ENCODE measurements at regions not wholly inside any gene's neighbourhood (a gene's known extent, or its start where the extent isn't known, plus 50 kb on each side); places are given as distances from the start of the nearest gene placed in this dataset.
A peak's percentile ranks its signal among the peaks of the same experiment; 100 is the strongest.

- H3K36me3 ChIP-seq: no peaks in the 10 kb centered on the region
- H3K4me1 ChIP-seq: peaks cover 0 to 9% of the 10 kb centered on the region in 2 donors
- H3K27ac ChIP-seq: peak overlapping the region in 1 of 2 donors; percentile 33
- H3K9me3 ChIP-seq: no peaks in the 10 kb centered on the region
- peak in 1 of 2 donors; percentile 33 for DNase-seq
- no peaks in the 10 kb centered on the region for H3K27me3 ChIP-seq
- no peak overlapping the region for H3K4me3 ChIP-seq
- TF ChIP-seq CTCF (IDR thresholded peaks at IDR 0.05) (no peak), POLR2A (IDR thresholded peaks at IDR 0.05) (no peak)
- intact Hi-C loops (cut with DNase I; ENCODE audit: low total_unique reads): loop anchor here (10.0 kb wide), 1 partner anchor 63 kb away; no protein-coding TSS in a partner anchor
Observed at GRCh38 chr7:22601812-22602565, 102.0 kb upstream of the STEAP1B start.

- H3K27ac ChIP-seq: peak overlapping the region in 1 of 2 donors; percentile 39
- TF ChIP-seq POLR2A (IDR thresholded peaks at IDR 0.05): no peak
- no peak for TF ChIP-seq CTCF (IDR thresholded peaks at IDR 0.05)
- H3K4me3 ChIP-seq: no peak overlapping the region
- no peaks in the 10 kb centered on the region for H3K9me3 ChIP-seq
- no peaks in the 10 kb centered on the region for H3K27me3 ChIP-seq
- DNase-seq: no peak
- intact Hi-C loops (cut with DNase I; ENCODE audit: low total_unique reads): loop anchor here (10.0 kb wide), 1 partner anchor 63 kb away; no protein-coding TSS in a partner anchor
- peaks cover 0 to 9% of the 10 kb centered on the region in 2 donors for H3K4me1 ChIP-seq
- no peaks in the 10 kb centered on the region for H3K36me3 ChIP-seq
Observed at GRCh38 chr7:22601408-22601807, 101.4 kb upstream of the STEAP1B start.

- H3K27ac ChIP-seq: peak overlapping the region; percentile 39 to 43
- intact Hi-C loops (cut with DNase I; ENCODE audit: low total_unique reads): loop anchor here (10.0 kb wide), 1 partner anchor 64 kb away; no protein-coding TSS in a partner anchor
Observed at GRCh38 chr7:22601003-22601402, 101.0 kb upstream of the STEAP1B start.

GRCh38 chr7:22598318-22598920 lies 98.4 kb upstream of the STEAP1B start:
- DNase-seq: no peak
- no peaks in the 10 kb centered on the region for H3K9me3 ChIP-seq
- peaks cover 0 to 9% of the 10 kb centered on the region in 2 donors for H3K4me1 ChIP-seq
- H3K27ac ChIP-seq: no peak overlapping the region
- TF ChIP-seq POLR2A (IDR thresholded peaks at IDR 0.05) (no peak), CTCF (IDR thresholded peaks at IDR 0.05) (no peak)
- H3K27me3 ChIP-seq: no peaks in the 10 kb centered on the region
- intact Hi-C loops (cut with DNase I; ENCODE audit: low total_unique reads): no loop called here
- H3K4me3 ChIP-seq: no peak overlapping the region
- H3K36me3 ChIP-seq: no peaks in the 10 kb centered on the region

More at GRCh38 chr7:22601003-22601402, 101.0 kb upstream of the STEAP1B start:
- H3K4me3 ChIP-seq: no peak overlapping the region
- no peaks in the 10 kb centered on the region for H3K9me3 ChIP-seq
- peaks cover 0 to 9% of the 10 kb centered on the region in 2 donors for H3K4me1 ChIP-seq
- H3K36me3 ChIP-seq: no peaks in the 10 kb centered on the region
- no peaks in the 10 kb centered on the region for H3K27me3 ChIP-seq
- TF ChIP-seq CTCF (IDR thresholded peaks at IDR 0.05) (no peak), POLR2A (IDR thresholded peaks at IDR 0.05) (no peak)
- no peak for DNase-seq

GRCh38 chr7:22597844-22598243 lies 97.9 kb upstream of the STEAP1B start:
- intact Hi-C loops (cut with DNase I; ENCODE audit: low total_unique reads): no loop called here
- Histone ChIP-seq H3K9me3 (no peaks in the 10 kb centered on the region), H3K27me3 (no peaks in the 10 kb centered on the region), H3K4me1 (peaks cover 0 to 9% of the 10 kb centered on the region in 2 donors), H3K27ac (no peak overlapping the region), H3K4me3 (no peak overlapping the region), H3K36me3 (no peaks in the 10 kb centered on the region)
- TF ChIP-seq POLR2A (IDR thresholded peaks at IDR 0.05) (no peak), CTCF (IDR thresholded peaks at IDR 0.05) (no peak)
- DNase-seq: no peak
